Stimulated activated CD8-positive, alpha-beta memory T cell treated with anti-CD3 and anti-CD28 coated beads, Interleukin-2, amount 100 ng/mL, for 48 hours (primary cell): ENCODE measurements at regions not wholly inside any gene's neighbourhood (a gene's known extent, or its start where the extent isn't known, plus 50 kb on each side); places are given as distances from the start of the nearest gene placed in this dataset.

ENCODE experiments used
- DNase-seq, 2 donors: peaks; one replicate each; pipeline ENCODE4 v3.0.0-alpha.2; 2020; ENCODE audit warnings: low read depth in 2 of 2

- no peak for DNase-seq
Measured at GRCh38 chr7:52705768-52706167, 329.7 kb upstream of the POM121L12 start.

- no peak for DNase-seq
Measured at GRCh38 chr7:52700349-52700748, 335.1 kb upstream of the POM121L12 start.

- DNase-seq, result no peak
Measured at GRCh38 chr7:52695973-52696595, 339.3 kb upstream of the POM121L12 start.

- DNase-seq, result no peak
Measured at GRCh38 chr7:52691257-52691656, 344.2 kb upstream of the POM121L12 start.

DNA sequence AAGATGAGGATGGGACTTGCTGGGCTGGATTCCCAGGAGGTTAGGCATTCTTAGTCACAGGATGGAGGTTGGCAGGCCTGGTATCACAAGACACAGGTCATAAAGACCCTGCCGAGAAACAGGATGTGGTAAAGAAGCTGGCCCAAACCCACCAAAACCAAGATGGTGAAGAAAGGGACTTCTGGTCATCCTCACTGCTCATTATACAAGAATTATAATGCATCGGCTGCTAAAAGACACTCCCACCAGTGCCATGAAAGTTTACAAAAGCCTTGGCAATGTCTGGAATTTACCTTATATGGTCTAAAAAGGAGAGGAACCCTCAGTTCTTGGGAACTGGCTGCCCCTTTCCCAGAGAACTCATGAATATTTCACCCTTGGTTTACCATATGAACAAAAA, 345.5 kb upstream of the POM121L12 start:
- DNase-seq, result no peak

GRCh38 chr7:52685333-52685732, 350.1 kb upstream of the POM121L12 start:
- DNase-seq, result no peak

DNA sequence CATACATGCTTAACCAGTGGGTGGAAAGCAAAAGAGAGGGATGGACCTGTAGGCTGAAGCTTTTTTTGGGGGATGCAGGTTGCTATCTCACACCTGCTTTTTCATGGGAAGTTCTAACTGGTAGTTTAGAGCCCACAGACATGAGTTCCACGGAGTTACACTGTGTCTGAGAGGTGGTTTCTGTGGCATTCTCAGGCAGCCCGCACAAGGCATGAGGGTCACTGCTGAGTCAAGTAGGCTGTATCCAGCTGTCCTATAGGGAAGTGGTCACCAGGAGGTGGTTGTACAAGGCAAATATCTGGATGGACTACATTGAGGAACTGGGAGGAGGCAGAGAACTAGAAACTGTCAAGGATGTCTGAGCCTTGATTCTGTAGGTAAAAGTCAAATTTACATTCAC, 351.0 kb upstream of the POM121L12 start:
- DNase-seq, result no peak

DNA sequence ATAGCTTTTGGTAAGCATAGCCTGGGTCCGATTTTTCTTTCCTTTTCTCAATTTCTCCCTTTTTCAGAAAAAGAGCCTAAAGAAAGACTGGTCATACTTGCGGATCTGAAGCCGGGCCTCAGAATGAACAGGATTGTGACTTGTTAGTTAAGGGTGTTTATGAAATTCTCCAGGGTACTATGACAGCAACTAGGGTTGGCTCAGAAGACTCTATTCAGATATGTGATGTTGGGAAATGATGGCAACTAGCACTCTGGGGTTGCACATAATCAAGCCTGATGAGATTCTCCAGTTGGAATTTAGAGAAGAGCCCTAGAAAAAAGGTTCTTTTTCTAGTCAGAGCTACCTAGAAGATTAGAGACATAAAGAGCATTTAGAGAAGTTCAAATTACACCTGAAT, 352.4 kb upstream of the POM121L12 start:
- DNase-seq, result no peak

- no peak for DNase-seq
Measured at GRCh38 chr7:52670608-52671225, 364.7 kb upstream of the POM121L12 start.

DNA sequence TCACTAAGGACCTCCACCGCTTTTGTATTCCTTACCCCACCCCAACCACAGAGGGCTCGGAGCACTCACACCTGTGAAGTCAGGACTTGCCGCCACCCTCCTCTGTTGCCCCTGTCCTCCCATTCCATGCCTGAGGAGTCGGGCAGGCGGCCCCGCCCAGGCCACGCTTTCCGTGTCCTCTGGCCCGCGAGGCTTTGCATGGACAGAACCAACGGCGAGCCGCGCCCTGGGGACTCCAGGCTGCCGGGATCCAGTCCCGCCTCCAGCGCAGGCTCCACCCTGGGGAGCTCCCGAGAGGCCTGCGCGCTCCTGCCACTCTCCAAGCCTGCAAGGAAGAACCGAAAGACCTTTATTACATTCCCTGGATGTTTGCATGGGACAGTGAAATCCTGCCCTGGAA, 366.4 kb upstream of the POM121L12 start:
- no peak for DNase-seq

GRCh38 chr7:52668435-52668834, 367.0 kb upstream of the POM121L12 start:
- no peak for DNase-seq

- DNase-seq, result no peak
Measured at GRCh38 chr7:52659178-52659577, 376.3 kb upstream of the POM121L12 start.

GRCh38 chr7:52656098-52656497, 379.3 kb upstream of the POM121L12 start:
- no peak for DNase-seq

DNA sequence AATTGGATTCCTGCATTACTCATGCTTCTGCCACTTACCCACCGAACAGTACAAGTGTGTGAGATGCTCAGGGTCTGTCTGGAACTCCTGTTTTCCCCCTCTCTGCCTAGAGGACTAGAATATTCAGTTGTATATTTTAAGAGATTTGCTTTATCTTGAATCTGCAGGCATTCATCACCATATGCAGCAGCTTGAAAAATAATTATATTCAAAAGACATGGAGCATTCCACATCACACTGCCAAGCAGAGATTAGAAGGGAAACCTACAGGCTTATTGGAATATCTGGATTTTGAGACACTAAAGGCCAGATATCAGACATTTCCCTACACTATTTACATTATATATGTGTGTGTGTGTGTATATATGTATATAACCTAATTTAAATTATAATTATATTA, 382.8 kb upstream of the POM121L12 start:
- no peak for DNase-seq

DNA sequence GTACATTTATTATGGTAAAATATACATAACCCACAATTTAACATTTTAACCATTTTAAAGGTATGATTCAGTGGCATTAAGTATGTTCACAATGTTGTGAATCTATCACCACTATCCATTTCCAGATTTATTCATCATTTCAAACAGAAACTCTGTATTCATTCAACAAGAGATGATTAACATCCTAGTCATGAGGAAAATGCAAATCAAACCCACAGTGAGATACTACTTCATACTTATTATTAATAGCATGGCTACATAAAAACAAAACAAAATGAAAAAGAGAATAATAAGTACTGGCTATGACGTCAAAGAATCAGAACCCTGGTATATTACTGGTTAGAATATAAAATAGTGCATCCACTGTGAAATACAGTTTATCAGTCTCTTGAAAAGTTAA, 386.6 kb upstream of the POM121L12 start:
- DNase-seq, result no peak

DNA sequence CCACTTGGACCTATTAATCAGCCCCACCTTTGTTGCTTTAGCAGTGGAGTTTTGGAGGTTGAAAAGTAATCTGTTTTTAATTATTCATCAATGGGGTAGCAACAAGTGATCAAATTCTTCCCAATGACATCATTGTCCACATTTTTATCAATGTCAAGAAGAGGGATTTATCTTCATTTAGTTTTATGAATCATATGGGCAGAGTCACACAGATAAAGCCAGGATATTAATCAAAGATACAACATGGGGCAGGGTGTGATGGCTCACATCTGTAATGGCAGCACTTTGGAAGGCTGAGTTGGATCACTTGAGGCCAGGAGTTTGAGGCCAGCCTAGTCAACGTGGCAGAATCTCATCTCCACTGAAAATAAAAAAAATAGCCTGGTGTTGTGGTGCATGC, 388.4 kb upstream of the POM121L12 start:
- DNase-seq, result no peak

DNA sequence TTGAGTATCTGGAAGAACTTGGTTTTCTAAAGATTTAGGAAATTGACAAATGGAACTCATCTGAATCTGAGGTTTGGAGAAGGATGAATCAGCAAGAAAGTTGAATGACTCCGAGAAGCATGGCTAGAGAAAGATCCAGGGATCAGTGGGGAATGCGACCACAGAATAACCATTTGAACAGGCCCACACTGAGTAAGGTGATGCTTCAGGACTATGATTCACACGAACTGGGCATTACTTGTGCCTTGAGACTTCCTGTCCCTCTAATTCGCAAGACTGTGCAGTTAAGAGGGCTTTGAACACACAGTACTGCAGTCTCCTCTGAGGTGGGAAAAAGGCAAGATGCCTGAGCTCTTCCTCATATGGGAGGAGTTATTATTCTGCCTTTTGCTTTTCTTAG, 395.5 kb upstream of the POM121L12 start:
- DNase-seq, result no peak

- DNase-seq, result no peak
Measured at GRCh38 chr7:52639126-52639525, 396.3 kb upstream of the POM121L12 start.

DNA sequence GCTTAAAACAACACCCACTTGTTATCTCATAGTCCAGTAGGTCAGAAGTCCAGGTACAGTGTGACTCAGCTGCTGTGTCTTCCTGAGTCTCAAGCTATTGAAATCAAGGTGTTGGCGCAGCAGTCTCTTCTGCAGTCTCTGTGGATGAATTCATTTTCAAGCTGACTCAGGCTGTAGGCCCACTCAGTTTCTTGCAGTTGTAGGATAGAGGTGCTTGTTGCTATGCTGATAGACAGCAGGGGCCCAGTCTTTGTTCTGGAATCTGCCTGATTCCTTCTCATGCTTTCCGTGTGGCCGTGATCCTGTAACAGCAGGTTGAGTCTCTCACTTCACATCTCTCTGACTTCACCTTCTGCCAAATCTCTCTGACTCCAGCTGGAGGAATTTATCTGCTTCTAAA, 400.4 kb upstream of the POM121L12 start:
- DNase-seq, result no peak

GRCh38 chr7:52620849-52621248, 414.6 kb upstream of the POM121L12 start:
- DNase-seq, result no peak

DNA sequence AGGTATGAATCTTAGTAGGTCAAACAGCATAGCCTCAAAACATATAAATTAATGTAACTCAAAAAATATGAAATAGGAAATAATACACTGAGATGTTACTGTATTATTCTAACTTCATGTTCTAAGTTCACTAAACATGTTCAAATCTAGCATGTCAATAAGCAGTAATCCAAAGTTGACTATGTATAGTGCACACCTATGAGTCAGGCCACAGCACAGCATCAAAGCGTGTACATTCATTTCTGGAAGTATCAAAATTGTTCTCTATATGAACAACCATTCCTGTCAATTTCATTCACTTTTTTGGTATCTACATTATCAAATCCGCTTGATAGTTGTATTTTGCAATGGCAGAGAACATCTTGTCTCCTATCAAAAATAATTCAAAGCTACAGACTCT, 418.9 kb upstream of the POM121L12 start:
- DNase-seq, result no peak

GRCh38 chr7:52615021-52615695, 420.3 kb upstream of the POM121L12 start:
- no peak for DNase-seq

DNA sequence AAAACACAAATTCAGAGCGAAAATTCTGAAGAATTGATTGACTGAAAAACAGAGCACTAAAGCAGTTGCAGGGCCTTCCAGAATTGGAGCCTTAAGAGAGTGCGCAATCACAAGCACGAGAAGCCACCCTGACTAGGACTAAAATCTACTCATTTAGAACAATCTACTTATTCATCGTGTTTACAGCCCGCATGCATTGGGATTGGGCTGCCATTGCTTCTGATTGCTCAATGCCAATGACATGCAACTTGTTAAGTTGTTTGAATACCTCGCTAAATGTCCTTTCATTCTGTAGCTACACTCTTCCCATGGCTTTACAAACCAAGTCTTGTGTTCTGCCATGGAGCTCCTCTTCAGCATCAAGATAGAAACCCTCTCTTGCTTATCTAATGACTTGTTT, 425.9 kb upstream of the POM121L12 start:
- DNase-seq, result no peak
